Upper lobe of right lung (tissue), 1 donor: ENCODE measurements at regions not wholly inside any gene's neighbourhood (a gene's known extent, or its start where the extent isn't known, plus 50 kb on each side); places are given as distances from the start of the nearest gene placed in this dataset.

ENCODE experiments used
- ATAC-seq: fragments of 200-7000 bp; cut with Tn5 transposase; one replicate; pipeline ENCODE4 v1.9.1; 2020; ENCODE audit warnings: mild to moderate bottlenecking, moderate library complexity
- DNase-seq: peaks from one replicate; pipeline ENCODE4 v3.0.0-alpha.2; 2020
- H3K27ac ChIP-seq: fragments of 200-600 bp; one replicate; pipeline ENCODE4 v1.8.0; 2022
- H3K27me3 ChIP-seq: fragments of 200-600 bp; one replicate; pipeline ENCODE4 v1.8.0; 2022; ENCODE audit warnings: mild to moderate bottlenecking
- H3K36me3 ChIP-seq: fragments of 200-600 bp; one replicate; pipeline ENCODE4 v1.8.0; 2022
- H3K4me1 ChIP-seq: fragments of 200-600 bp; one replicate; pipeline ENCODE4 v1.8.0; 2022
- H3K4me3 ChIP-seq: fragments of 200-600 bp; one replicate; pipeline ENCODE4 v1.8.0; 2022; ENCODE audit warnings: mild to moderate bottlenecking
- H3K9me3 ChIP-seq: fragments of 200-600 bp; one replicate; pipeline ENCODE4 v1.8.0; 2022
- intact Hi-C: fragments of 100-400 bp; cut with DNase I; formaldehyde crosslinking; loops from one replicate; pipeline ENCODE4 v1.11.0; 2022
- TF ChIP-seq, protein P1 (sequence below): fragments of 200-600 bp; IDR thresholded peaks from one replicate; pipeline ENCODE4 v1.8.0; 2022; ENCODE audit warnings: antibody characterized with exemption
- donor health status: DM: no; HTN: yes; CAD: no; lungs with severe emphysema.

DNA sequence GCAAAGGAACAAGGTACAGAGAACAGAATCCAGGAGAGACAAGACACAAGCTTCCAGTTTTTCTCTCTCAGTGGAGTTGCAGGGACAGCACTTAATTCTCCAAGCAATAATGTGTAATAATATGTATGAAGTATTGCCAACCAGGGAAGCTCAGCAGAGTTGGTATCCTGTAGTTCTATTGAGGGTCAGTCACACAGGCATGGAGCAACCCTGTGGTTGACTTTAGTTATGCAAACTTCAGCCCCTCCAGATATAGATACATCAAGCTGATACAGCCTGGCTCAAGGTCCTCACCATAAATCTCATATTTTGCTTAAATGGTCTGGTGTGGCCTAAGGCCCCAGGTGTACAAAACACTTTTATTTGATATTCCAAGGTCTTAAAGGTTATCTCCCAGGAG lies 248.6 kb upstream of the EPHA5 start:
- Histone ChIP-seq H3K27ac (no peak overlapping the region), H3K9me3 (no peaks in the 10 kb centered on the region), H3K36me3 (no peaks in the 10 kb centered on the region), H3K4me1 (no peaks in the 10 kb centered on the region), H3K4me3 (no peak overlapping the region), H3K27me3 (no peaks in the 10 kb centered on the region)
- DNase-seq (no peak), ATAC-seq (no peak)
- TF ChIP-seq, protein P1, sequence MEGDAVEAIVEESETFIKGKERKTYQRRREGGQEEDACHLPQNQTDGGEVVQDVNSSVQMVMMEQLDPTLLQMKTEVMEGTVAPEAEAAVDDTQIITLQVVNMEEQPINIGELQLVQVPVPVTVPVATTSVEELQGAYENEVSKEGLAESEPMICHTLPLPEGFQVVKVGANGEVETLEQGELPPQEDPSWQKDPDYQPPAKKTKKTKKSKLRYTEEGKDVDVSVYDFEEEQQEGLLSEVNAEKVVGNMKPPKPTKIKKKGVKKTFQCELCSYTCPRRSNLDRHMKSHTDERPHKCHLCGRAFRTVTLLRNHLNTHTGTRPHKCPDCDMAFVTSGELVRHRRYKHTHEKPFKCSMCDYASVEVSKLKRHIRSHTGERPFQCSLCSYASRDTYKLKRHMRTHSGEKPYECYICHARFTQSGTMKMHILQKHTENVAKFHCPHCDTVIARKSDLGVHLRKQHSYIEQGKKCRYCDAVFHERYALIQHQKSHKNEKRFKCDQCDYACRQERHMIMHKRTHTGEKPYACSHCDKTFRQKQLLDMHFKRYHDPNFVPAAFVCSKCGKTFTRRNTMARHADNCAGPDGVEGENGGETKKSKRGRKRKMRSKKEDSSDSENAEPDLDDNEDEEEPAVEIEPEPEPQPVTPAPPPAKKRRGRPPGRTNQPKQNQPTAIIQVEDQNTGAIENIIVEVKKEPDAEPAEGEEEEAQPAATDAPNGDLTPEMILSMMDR = no peak
- intact Hi-C loops = no loop called here

- Histone ChIP-seq H3K4me3 (no peak overlapping the region), H3K27ac (no peak overlapping the region), H3K36me3 (no peaks in the 10 kb centered on the region), H3K9me3 (no peaks in the 10 kb centered on the region), H3K4me1 (no peaks in the 10 kb centered on the region), H3K27me3 (no peaks in the 10 kb centered on the region)
- DNase-seq (no peak), ATAC-seq (no peak)
- TF ChIP-seq, protein P1 = no peak
- intact Hi-C loops = no loop called here
These were observed 247.9 kb upstream of the EPHA5 start for GRCh38 chr4:65918212-65918611.

- Histone ChIP-seq H3K4me3 (no peak overlapping the region), H3K4me1 (no peaks in the 10 kb centered on the region), H3K9me3 (no peaks in the 10 kb centered on the region), H3K27ac (no peak overlapping the region), H3K36me3 (no peaks in the 10 kb centered on the region), H3K27me3 (no peaks in the 10 kb centered on the region)
- no peak for DNase-seq
- TF ChIP-seq, protein P1 = no peak
- intact Hi-C loops = no loop called here
- no peak for ATAC-seq
These were observed 247.2 kb upstream of the EPHA5 start for GRCh38 chr4:65917486-65917885.

- intact Hi-C loops = no loop called here
- DNase-seq (no peak), ATAC-seq (no peak)
- Histone ChIP-seq H3K36me3 (no peaks in the 10 kb centered on the region), H3K4me1 (no peaks in the 10 kb centered on the region), H3K9me3 (no peaks in the 10 kb centered on the region), H3K27ac (no peak overlapping the region), H3K27me3 (no peaks in the 10 kb centered on the region), H3K4me3 (no peak overlapping the region)
- TF ChIP-seq, protein P1 = no peak
These were observed 241.4 kb upstream of the EPHA5 start for GRCh38 chr4:65911720-65912119.

- no peak for ATAC-seq
- Histone ChIP-seq H3K9me3 (no peaks in the 10 kb centered on the region), H3K4me1 (no peaks in the 10 kb centered on the region), H3K36me3 (no peaks in the 10 kb centered on the region), H3K27ac (no peak overlapping the region), H3K27me3 (no peaks in the 10 kb centered on the region), H3K4me3 (no peak overlapping the region)
- intact Hi-C loops = no loop called here
- DNase-seq = no peak
- TF ChIP-seq, protein P1 = no peak
These were observed 223.9 kb upstream of the EPHA5 start for GRCh38 chr4:65893957-65894755.
